GM19351 (cell line): ENCODE measurements at regions not wholly inside any gene's neighbourhood (a gene's known extent, or its start where the extent isn't known, plus 50 kb on each side); places are given as distances from the start of the nearest gene placed in this dataset.
"Not testable (repeated sequence)": the region's sequence is repeated elsewhere in the genome, so short reads cannot be mapped to it uniquely, and the experiment has no call there.

Experiments
- ATAC-seq: cut with Tn5 transposase; IDR thresholded peaks from one replicate; pipeline ENCODE4 v1.9.1; 2021; ENCODE audit warnings: mild to moderate bottlenecking, moderate library complexity; ENCODE audit not compliant: unreplicated experiment

DNA sequence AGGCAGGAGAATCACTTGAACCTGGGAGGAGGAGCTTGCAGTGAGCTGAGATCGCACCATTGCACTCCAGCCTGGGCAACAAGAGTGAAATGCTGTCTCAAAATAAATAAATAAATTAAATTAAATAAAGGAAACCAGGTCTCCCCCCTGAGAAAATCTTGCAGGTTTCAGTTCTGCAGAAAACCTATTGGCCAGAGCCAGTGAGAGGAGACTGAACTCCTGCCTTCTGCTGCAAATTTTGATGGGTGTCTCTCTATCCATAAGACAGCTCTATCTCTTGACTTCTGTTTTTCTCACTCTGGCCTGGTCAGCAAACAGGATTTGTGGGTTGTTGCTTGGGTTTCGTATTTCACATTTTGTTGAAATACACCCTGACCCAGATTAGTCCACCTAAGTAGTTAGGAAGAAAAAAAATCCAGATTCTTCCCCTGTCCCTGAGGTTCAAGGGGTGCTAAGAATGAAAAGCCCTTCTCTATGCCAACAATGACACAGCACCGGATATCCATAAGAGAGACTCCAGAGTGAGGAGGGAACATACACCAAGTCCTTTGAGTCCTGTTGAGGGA lies 86.7 kb upstream of the MAP4K4 start:
- no peak for ATAC-seq

DNA sequence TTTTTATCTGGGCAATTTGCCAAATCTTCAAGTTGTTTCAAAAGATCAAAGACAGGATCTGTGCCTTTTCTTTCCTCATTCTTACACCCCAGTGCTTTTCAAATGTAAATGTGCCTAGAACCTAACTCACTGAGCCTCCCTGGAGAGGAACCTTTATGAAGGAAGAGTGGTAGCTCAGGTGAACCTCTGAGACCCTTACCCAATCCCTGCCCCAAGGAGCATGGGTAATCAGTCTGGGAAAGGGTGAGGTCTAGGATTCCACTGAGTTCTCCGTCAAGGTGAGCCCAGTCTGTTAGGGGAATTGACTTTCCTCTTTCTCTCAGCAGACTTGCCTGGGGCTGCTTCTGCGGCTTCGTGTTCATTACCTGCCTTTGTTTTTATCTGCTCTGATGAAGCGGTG lies 88.1 kb upstream of the MAP4K4 start:
- no peak for ATAC-seq

DNA sequence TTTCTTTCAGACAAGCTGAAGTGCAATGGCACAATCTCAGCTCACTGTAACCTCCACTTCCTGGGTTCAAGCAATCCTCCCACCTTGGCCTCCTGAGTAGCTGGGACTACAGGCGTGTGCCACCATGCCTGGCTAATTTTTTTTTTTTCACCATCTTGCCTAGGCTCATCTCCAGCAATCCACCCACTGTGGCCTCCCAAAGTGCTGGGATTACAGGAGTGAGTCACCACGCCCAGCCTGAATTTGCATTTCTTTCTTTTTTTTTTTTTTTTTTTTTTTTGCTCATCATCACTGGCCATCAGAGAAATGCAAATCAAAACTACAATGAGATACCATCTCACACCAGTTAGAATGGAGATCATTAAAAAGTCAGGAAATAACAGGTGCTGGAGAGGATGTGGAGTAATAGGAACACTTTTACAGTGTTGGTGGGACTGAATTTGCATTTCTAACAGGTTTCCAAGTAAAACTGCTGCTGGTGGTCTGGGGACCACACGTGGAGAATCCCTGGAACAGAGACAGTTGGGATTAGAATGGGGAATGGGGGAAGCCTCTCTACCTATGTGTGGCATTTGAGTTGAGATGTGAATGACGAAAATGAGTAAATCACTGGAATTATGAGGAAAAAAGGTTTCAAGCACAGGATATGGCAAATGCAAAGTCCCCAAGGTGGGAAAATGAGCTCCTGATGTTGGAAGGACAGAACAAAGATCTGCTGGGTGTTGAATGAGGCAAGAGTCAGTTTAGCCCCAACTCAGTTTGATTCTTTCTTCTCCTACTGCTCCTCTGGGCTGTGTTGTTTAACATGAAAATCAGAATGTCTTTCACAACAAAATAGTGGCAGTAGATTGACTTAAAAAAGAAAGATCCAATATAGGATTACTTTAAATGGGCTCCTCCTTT lies 88.8 kb upstream of the MAP4K4 start:
- ATAC-seq: no peak

DNA sequence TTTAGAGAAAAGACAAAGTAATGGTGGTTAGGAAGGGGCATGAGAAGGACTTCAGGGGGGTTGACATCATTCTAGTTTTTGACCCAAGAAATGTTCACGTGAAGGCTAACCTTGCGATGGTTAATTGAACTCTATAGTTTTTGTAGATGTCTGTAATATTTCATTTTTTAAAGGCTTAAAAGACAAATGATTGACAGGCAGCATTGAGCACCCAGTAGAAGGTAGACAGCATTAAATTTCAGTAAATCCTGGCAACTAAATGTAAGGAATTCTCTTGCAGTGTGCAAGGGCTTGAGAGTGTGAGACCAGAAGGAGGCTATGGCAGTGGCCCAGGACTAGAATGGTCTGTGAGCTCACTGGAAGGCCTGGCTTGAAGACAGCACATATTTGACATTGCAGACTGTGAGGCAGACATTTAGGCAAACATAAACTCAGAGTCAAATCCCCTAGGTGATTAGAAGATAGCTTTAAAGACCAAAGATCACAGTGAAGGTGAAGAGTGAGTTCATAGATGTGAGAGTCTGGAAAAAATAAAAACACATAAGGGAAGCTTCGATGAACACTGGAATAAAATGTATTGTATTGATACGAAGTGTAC lies 100.1 kb upstream of the MAP4K4 start:
- no peak for ATAC-seq

DNA sequence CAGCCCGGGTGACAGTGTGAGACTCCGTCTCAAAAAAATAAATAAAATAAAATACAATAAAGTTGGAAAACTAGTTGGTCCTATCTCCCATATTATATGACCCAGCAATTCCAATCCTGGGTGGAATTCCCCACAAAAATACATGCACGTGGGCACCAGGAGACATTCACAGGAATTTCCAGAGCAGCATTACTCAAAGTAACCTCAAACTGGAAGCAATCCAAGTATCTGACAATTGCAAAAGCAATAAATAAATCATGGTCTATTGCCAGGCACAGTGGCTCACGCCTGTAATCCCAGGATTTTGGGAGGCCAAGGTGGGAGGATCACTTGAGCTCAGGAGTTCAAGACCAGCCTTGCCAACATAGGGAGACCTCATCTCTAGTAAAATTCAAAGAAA lies 101.2 kb upstream of the MAP4K4 start:
- ATAC-seq: no peak

DNA sequence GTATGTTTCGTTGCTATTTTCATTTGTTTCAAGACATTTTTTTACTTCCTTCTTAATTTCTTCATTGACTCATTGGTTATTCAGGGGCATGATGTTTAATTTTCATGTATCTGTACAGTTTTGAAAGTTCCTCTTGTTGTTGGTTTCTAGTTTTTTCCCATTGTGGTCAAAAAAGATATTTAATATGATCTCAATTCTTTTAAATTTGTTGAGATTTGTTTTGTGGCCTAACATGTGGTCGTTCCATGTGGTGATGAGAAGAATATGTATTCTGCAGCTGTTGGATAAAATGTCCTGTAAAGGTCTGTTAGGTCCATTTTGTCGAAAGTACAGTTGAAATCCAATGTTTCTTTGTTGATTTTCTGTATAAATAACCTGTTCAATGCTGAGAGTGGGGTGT lies 110.3 kb upstream of the MAP4K4 start:
- ATAC-seq: no peak

DNA sequence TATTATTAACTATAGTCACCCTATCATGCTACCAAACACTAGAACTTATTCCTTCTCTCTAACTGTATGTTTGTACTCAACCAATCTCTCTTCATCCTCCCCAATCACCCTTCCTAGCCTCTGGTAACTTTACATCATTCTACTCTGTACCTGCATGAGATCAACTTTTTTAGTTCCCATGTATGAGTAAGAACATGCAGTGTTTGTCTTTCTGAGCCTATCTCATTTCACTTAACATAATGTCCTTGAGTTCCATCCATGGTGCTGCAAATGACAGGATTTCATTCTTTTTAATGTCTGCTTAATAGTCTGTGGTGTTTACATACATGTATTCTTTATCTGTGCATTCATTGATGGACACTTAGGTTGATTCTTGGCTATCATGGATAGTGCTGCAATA lies 108.9 kb upstream of the RFX8 start:
- ATAC-seq: no peak

DNA sequence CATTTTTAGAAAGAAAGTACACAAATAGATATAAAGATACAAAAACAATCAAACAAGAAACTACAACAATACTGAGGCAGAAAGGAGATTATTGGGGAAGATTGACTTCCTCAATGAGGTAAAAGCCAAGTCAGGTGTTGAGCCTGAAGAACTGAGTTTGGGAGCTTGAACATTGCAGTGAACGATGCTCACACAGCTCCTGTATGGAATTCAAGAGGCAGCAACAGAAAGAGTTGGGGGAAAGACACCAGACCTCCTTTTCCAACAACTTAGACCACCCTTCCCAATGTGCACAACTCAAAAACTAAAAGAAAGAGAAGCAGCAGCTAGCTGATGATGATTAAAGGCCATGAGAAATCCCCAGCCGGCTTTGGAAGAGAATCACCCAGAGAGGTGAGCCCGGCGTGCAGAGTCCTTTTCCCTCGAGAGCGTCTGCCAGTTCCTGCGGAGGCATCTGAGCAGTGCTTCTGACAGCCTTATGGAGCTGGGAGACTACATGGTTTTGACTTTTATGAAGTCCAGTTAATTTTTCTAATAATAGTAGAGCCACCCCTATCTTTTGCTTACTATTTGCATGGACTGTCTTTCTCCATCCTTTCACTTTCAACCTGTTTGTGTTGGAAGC lies 106.9 kb upstream of the RFX8 start:
- no peak for ATAC-seq

DNA sequence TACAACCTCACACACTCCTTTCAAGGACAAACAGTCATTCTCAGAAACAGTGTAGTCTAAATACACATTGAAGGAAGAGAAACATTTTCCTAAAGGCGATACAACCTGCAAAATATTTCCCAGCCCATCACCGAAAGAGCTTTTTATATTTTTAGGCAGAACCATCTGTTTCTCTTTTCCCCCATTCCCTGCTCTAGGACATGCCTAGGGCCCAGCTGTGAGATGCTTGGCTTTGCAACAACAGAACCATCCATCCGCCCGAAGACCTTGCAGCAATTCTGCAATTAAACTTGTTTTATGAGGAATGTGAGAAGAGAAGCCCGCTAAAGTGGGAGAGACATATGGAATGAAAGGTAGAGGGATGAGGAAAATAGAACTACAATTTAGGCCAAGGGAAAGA lies 105.6 kb upstream of the RFX8 start:
- no peak for ATAC-seq

DNA sequence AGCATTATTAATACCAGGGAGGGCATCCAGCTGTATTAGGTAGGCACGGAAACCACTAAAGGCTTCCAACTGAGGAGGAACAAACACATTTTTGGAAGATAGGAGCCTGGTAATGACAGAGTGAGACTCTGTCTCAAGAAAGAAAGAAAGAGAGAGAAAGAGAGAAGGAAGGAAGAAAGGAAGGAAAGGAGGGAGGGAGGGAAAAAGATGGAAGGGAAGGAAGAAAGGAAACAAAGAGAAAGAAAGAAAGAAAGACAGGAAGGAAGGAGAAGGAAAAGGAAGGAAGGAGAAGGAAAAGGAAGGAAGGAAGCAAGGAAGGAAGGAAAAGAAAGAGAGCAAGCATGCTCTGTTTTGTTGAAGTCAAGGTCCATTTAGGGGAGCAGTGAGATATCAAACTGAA lies 103.8 kb upstream of the RFX8 start:
- ATAC-seq: no peak

DNA sequence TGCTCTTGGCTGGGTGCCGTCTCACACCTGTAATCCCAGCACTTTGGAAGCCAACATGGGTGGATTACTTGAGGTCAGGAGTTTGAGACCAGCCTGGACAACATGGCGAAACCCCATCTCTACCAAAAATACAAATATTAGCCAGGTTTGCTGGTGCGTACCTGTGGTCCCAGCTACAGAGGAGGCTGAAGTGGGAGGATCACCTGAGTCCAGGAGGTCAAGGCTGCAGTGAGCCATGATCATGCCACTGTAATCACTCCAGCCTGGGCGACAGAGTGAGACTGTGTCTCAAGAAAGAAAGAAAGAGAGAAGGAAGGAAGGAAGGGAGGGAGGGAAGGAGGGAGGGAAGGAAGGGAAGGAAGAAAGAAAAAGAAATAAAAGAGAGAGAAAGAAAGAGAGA lies 103.2 kb upstream of the RFX8 start:
- not testable (repeated sequence) for ATAC-seq

DNA sequence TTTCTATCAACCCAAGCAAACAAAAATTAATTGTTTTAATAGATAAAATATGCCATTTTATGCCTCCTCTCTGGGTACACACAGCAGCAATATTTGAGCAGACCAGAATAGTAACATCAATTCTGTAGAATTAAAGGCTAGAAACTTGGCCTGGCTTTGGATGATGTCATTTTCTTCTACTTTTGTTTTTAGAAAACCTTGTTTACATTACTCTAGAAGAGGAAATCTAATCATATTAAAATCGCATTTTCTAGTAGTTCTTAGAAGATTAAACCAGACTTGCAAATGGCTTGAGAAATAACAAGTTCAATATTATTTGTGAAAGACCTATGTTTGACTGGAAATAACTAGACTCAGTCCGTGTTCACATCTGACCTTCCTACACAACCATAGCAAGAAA lies 102.3 kb upstream of the RFX8 start:
- ATAC-seq: no peak

DNA sequence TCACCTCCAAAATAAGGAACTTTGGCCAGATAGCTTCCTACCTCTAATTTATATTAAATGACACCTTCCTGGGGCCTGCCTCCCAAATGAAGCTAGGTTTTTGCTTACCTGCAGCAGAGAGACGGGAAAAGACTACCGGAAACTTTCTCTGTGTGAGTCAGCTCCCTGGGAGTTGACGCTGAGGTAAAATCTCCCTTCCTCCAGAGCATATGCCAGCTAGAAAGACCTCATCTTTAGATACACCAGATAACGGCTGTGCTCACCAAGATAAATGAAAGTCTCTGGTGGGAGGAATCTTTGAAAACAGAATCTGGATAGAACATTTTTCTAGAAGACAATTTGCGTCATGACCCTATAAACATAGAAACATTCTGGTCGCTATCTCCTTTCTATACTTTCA lies 99.7 kb upstream of the RFX8 start:
- ATAC-seq: no peak

DNA sequence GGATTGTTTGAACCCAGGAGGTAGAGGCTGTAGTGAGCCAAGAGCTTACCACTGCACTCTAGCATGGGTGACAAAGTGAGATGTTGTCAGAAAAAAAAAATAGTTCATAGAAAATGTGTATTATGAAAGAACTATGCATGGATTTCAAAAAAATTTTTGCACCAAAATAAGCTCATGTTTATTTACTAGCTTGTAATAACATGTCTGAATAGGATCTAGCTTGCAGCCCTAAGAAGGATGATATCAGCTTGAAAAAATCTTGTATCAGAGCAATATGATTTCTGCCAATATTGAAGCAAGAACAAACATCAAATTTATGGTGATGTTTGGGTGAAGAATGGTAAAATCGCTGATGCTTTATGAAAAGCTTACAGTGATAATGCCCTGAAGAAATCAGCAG lies 97.0 kb upstream of the RFX8 start:
- ATAC-seq: no peak

DNA sequence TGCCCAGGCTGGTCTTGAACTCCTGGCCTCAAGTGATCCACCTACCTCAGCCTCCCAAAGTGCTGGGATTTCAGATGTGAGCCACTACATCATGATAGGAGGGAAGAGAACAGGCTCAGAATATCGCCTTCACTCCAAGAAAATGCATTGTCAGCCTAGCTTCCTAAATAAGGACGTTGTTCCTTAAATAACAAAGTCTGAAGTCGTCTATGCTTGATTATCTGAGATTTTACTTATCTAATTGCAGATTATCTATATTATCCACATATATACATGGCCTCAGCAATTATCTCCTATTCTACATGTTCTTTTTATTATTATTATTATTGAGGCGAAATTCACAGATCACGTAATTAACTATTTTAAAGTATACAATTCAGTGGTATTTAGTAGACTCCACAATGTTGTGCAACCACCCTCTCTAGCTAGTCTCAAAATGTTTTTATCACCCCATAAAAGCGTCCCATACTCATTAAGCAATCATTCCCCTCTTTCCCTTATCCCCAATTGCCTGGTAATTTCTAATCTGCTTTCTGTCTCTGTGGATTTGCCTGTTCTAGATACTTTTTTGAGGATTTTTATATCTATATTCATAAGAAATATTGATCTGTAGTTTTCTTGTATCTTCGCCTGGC lies 95.1 kb upstream of the RFX8 start:
- ATAC-seq: no peak

DNA sequence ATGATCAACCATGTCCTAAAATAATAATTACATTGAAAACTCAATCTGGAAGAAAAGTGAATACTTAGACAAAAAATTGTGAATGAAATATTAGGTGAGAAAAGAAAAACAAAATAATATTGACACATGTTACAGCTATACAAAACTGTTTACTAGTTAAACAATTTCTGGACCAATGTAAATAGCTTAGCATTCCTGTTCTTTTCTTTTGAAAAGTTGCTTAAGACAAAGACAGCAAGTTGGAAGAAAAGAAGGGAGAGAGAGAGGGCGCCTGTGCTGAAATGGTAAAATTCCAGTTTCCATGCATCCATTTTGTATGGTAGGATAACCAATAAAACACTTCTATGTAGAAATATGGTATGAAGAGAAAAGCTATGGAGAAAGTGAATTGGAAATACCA lies 94.1 kb upstream of the RFX8 start:
- no peak for ATAC-seq

DNA sequence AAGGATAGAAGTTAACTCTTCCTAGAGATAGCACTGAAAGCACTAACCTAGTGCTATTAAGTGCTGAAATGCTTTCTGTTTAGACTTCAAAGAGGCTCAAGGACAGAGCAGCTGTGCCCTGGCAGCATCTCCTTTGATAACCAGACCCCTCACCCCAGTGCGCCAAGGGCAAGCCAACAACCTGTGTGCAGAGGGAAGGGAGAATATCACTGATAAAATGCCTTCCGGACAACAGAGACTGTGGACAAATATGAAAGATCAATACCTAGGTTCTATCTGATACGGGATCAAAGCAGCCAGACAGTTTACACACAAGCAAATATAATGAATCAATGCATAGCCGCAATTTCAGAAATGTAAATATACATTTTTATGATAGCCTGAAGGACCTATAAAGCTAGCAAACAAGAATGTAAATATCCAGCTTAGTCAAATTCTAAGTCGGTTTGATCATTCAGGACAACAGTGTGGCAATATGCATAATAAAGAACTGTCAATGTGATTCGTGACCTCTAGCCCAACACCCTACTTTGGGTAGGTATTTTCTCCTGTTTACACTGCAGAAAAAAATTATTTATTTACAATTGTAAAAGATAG lies 91.8 kb upstream of the RFX8 start:
- ATAC-seq: no peak

DNA sequence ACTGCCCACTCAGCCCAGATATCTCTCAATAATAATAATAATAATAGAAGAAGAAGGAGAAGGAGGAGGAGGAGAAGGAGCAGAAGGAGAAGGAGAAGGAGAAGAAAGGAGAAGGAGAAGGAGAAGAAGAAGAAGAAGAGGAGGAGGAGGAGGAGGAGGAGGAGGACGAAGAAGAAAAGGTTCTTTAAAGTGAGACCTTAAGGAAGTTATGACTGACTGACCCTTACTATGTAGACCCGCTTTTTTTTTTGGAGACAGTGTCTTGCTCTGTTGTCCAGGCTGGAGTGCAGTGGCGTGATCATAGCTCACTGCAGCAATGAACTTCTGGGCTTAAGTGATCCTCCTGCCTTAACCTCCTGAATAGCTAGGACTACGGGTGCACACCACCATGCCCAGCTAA lies 88.9 kb upstream of the RFX8 start:
- no peak for ATAC-seq

DNA sequence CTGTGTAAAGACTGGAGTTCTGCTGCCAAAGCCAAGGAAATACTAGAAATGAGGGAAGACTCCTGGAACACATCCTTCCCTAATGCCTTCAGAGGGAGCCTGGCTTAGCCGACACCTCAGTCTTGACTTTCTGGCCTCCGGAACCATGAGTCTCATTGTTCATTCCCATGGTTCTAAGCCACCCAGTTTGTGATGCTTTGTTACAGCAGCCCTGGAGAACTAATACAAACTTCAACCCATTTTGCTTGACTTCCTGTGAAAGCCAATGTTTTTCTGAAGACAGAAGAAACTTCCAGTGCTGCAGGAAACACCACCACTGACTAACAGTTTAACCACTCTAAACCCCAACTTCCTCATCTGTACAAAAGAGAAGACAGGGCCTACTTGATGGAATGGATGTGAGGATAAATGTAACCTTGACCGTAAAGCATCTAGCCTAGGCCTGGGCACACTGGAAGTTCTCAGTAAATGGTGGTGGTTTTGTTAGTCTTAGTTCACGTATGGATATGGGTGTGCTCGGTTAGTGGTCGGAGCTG lies 85.9 kb upstream of the RFX8 start:
- ATAC-seq: no peak

DNA sequence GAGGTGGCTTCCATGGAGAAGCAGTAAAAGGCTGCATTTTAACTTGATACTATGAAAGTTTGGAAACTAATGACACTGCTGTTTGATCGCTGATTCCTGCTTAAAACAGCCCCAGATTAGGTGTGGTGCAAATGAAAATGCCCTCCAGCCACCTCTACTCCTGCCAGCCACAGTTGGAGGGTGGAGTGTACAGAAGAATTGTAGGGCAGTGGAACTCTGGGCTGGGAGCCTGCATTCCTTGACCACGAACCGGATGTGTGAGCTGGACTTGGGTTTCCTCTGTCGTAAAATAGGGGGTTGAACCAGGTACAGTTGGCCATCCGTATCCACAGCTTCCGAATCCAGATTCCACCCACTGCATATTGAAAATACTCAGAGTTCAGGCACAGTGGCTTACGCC lies 84.6 kb upstream of the RFX8 start:
- no peak for ATAC-seq
